Uterus (tissue), 2 donors: ENCODE measurements at regions not wholly inside any gene's neighbourhood (a gene's known extent, or its start where the extent isn't known, plus 50 kb on each side); places are given as distances from the start of the nearest gene placed in this dataset.

Source experiments
- POLR2A ChIP-seq, 2 donors: fragments of 450-650 bp; IDR thresholded peaks; one replicate each; pipeline ENCODE4 v1.6.1; 2016; ENCODE audit warnings: antibody characterized with exemption in 2 of 2, mild to moderate bottlenecking in 1 of 2, moderate library complexity in 1 of 2
- TF ChIP-seq, protein P1 (sequence below), 4 experiments: fragments of 200-600 bp in 2 of 4; fragments of 450-650 bp in 2 of 4; sonication (generic) in 2 of 4; IDR thresholded peaks; one replicate each; pipeline ENCODE4 v1.5.1; 2016 to 2019; ENCODE audit warnings: antibody characterized with exemption in 4 of 4, mild to moderate bottlenecking in 2 of 4, moderate library complexity in 1 of 4

DNA sequence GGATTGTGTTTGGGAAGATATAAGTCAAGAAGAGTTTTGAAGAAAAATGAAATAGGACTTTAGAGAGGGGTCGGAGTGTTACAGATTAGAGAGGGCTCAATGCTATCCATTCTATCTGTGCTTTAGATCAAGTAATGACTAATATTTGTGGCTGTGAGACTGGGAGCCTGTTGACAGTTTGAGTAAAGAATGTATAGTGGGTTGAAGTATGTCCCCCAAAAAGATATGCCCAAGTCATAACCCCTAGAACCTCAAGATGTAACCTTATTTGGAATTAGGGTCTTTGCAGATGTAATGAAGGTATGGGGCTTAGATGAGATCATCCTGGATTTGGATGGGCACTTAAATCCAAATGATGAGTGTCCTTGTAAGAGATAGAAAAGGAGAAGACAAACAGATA lies 55.3 kb upstream of the SERPINE2 start:
- TF ChIP-seq, protein P1, sequence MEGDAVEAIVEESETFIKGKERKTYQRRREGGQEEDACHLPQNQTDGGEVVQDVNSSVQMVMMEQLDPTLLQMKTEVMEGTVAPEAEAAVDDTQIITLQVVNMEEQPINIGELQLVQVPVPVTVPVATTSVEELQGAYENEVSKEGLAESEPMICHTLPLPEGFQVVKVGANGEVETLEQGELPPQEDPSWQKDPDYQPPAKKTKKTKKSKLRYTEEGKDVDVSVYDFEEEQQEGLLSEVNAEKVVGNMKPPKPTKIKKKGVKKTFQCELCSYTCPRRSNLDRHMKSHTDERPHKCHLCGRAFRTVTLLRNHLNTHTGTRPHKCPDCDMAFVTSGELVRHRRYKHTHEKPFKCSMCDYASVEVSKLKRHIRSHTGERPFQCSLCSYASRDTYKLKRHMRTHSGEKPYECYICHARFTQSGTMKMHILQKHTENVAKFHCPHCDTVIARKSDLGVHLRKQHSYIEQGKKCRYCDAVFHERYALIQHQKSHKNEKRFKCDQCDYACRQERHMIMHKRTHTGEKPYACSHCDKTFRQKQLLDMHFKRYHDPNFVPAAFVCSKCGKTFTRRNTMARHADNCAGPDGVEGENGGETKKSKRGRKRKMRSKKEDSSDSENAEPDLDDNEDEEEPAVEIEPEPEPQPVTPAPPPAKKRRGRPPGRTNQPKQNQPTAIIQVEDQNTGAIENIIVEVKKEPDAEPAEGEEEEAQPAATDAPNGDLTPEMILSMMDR (IDR thresholded peaks at IDR 0.05) = no peak
- no peak for TF ChIP-seq POLR2A (IDR thresholded peaks at IDR 0.05)
